HG03575 (cell line): ENCODE measurements at regions not wholly inside any gene's neighbourhood (a gene's known extent, or its start where the extent isn't known, plus 50 kb on each side); places are given as distances from the start of the nearest gene placed in this dataset.
"Not testable (repeated sequence)": the region's sequence is repeated elsewhere in the genome, so short reads cannot be mapped to it uniquely, and the experiment has no call there.

ENCODE experiments used
- ATAC-seq: cut with Tn5 transposase; IDR thresholded peaks from one replicate; pipeline ENCODE4 v1.9.1; 2021; ENCODE audit not compliant: unreplicated experiment, insufficient number of reproducible peaks, low FRiP score; ENCODE audit errors: extremely low read depth

DNA sequence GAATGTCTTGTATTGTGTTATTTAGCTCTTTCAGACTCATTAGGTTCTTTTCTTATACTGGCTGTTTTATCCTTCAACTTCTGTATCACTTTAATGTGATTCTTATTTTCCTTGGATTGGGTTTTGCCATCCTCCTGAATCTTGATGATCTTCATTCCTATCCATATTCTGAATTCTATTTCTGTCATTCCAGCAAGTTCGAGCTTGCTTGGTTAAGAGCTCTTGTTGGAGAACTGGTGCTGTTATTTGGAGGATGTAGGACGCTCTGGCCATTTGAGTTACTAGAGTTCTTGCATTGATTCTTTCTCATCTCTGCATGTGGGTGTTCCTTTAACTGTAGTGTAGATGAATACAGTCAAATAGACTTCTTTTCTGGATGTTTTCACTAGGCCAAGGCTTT lies 142.3 kb upstream of the SLC38A2 start:
- ATAC-seq: no peak

DNA sequence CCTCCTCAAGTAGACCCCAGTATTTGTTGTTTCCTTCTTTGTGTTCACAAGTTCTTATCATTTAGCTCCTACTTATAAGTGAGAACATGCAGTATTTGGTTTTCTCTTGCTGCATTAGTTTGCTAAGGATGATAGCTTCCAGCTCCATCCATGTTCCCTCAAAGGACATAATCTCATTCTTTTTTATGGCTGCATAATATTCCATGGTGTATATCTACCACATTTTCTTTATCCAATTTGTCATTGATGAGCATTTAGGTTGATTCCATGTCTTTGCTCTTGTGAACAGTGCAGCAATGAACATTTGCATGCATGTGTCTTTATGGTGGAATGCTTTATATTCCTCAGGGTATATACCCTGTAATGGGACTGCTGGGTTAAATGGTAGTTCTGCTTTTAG lies 137.7 kb upstream of the SLC38A2 start:
- not testable (repeated sequence) for ATAC-seq

- ATAC-seq: no peak
These were observed 136.6 kb upstream of the SLC38A2 start for GRCh38 chr12:46509135-46509534.

DNA sequence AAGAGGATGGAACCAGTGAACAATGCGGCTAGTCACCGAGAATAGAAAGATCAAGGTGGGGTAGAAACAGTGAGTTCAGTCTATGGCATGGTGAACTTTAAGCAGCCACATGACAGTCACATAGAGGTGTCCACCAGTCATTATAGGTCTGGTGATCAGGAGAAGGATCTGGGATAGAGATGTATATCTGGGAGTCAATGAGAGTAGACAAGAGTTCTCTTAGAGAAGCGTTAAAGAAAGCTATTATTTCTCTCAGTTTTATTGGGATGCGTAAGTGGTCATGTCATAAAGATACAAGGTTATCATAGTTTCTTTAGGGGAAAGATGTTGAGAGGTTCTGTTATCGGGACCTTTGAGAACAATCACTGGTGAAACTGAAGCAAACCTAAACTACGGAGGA lies 136.1 kb upstream of the SLC38A2 start:
- ATAC-seq: no peak

DNA sequence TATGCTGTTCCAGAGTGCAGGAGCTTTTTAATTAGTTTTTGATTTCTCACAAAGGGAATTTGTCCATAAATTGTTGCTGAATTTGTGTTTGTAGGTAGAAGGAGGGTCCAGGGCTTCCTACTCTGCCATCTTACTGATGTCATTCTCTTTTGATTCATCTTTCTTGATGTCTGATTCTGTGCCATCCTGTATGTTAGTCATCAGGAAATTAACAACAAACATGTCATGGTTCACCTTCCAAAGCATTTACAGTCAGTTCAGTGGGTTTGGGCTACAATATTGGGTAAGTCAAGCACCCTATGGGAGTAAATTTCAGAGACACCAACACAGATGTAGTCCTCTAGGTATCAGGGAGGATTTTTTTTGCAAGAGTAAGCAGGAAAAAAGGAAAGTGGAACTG lies 135.2 kb upstream of the SLC38A2 start:
- no peak for ATAC-seq

GRCh38 chr12:46506961-46507360 lies 134.4 kb upstream of the SLC38A2 start:
- ATAC-seq: no peak

DNA sequence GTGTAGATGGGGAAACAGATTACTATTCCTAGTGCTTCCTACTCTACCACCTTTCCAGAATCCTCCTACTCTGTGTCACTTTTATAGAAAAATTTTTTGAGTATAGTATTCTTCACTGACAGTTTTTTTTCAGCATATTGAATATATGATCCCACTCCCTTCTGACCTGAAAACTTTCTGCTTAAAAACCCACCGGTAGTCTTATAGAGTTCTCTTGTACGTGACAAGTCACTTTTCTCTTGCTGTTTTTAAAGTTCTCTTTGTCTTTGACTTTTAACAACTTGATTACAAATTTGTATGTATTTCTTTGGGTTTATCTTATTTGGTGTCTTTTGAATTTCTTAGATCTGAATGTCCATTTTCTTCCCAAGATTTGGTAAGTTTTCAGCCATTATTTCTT lies 133.6 kb upstream of the SLC38A2 start:
- ATAC-seq: no peak

DNA sequence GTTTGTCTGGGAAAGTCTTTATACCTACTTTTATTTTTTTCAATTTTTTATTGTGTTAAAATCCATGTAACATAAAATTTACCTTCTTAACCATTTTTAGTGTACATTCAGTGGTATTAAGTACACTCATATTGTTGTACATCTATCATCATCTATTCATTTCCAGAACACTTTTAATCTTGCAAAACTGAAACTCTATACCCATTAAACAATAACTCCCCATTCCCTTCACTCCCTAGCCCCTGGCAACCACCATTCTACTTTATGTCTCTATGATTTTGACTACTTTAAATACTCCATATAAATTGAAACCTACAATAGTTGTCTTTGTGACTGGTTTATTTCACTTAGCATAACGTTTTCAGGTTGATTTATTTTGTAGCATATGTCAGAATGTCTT lies 131.9 kb upstream of the SLC38A2 start:
- no peak for ATAC-seq

- ATAC-seq: no peak
These were observed 131.1 kb upstream of the SLC38A2 start for GRCh38 chr12:46503637-46504175.

DNA sequence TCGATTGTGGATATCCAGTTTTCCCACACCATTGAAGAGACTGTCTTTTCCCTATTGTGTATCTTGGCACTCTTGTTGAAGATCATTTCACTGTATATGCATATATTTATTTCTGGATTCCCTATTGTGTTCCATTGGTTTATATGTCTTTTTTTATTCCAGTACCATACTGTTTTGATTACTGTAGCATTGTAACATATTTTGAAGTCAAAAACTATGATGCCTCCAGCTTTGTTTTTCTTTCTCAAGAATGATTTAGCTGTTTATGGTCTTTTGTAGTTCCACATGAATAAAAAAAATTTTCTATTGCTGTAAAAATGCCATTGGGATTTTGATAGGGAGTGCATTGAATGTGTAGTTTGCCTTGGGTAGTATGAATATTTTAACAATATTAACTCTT lies 128.1 kb upstream of the SLC38A2 start:
- ATAC-seq: no peak

GRCh38 chr12:46499901-46500300 lies 127.3 kb upstream of the SLC38A2 start:
- ATAC-seq: no peak

GRCh38 chr12:46499226-46499625 lies 126.7 kb upstream of the SLC38A2 start:
- no peak for ATAC-seq

DNA sequence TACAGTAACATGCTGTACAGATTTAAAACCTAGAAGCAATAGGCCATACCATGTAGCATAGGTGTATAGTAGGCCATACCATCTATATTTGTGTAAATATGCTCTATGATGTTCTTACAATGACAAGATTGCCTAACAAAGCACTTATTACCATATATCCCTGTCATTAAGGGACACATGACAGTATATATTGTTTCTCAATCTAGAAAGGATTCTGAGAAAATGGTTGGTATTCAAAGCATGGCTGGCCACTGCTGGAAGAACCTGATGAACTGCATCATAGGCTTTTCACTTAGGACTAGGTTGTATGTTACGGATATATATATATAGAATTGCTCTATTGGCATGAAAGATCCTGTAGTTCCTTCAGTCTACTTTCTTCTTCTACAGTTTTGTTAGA lies 125.2 kb upstream of the SLC38A2 start:
- no peak for ATAC-seq

- no peak for ATAC-seq
These were observed 121.9 kb upstream of the SLC38A2 start for GRCh38 chr12:46494424-46494823.

GRCh38 chr12:46493834-46494181 lies 121.2 kb upstream of the SLC38A2 start:
- no peak for ATAC-seq

GRCh38 chr12:46493150-46493833 lies 120.7 kb upstream of the SLC38A2 start:
- ATAC-seq: no peak

DNA sequence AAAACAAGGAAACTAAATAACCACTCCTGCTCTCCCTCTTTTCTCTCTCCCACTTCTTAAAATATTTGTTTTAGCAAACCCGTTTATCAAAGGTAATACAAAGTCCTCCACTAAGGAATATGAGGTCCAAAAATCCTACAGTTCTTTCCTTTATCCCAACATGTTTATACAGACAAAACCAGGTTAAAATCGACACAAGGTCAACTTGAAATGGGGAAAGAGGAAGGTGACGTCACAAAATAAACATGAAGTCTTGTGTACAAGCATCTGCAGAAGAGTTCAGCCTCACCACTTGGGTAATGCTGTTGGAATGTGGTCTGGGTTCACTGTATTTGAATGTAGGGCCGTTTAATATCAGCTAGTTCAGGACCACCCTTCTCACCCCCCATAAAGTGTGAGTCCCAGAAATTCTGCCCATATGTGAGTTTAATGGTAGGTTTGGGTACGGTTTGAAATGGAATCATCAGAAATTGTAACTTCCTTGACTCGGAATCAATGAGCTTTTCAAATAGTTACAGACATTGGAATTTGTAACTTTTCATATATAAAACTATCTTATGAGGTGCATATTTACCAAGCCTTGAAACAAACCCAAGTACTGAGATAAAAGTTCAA lies 120.0 kb upstream of the SLC38A2 start:
- no peak for ATAC-seq

DNA sequence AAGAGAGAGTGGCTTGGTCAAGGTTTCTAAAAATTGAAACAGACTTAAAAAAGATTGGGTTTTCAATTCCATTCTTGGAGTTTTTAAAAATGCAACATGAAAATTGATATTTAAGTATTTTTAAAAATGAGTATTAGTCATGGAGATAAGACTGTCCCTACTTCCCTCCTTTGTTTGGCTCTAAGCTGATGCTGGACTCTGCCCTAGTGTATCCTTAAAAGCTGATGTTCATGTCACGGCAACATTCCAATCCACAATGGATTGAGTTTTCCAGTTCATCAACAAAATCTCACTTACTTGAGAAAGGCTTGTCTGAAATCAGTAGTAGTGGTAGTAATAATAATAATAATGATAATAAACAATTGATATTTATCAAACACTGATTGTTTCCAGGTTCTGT lies 119.0 kb upstream of the SLC38A2 start:
- ATAC-seq: no peak

- ATAC-seq: no peak
These were observed 118.1 kb upstream of the SLC38A2 start for GRCh38 chr12:46490635-46491034.

- ATAC-seq: no peak
These were observed 117.4 kb upstream of the SLC38A2 start for GRCh38 chr12:46489951-46490388.
